HG03565 (cell line): ENCODE measurements at regions not wholly inside any gene's neighbourhood (a gene's known extent, or its start where the extent isn't known, plus 50 kb on each side); places are given as distances from the start of the nearest gene placed in this dataset.

Source experiments
- ATAC-seq: cut with Tn5 transposase; IDR thresholded peaks from one replicate; pipeline ENCODE4 v1.9.1; 2021; ENCODE audit warnings: mild to moderate bottlenecking, moderate library complexity; ENCODE audit not compliant: unreplicated experiment

DNA sequence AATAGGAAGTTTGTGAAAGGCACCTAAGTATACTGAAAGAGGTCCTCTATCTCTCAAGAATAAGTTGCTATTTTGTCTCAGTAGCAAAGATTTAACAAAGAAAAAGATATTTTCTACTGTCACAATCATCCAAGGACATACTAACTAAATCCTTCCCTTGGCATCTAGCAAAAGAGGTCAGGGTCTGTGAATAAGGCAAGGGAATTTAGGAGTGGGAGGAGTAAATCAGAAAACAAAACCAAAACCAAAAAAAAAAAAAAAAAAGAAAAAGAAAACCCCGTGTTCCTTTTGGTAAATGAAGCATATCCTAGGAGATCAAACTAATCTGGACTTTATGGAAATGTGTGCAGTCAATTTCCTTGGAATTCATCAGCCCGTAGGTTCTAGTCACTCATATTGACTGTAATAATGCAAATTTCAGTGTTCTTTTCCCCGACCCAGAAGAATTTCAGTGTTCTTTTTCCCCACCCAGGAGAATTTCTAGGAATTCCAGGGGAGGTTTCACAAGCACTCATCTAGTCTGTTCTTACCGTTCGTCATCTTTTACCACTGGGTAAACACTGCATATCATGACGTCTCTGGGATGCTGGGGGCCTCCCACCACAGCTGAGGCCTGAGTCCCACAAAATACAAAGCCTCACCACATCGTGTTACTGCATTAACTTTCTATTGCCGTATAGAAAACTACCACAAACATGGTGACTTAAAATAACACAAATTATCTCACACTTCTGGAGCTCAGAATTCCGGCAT lies 113.8 kb upstream of the CCDC54 start:
- ATAC-seq, result no peak

DNA sequence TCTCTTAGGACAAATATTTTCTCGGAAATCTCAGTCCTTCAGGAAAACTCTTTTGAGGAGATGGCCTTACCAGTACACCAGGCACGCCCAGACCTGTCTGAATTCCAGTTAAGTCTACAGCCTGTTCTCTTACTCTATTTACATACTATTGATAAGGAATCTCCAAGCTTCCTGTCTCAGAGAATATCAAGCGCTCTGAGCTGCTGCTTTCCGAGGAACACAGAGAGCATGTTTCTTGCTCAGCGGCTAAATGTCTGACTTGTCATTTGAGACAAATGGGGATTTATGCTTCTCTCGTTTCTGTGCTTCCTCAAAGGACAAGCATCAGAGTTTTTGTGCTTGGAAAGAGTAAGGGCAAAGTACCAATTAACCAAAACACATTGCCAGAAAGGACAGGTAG lies 112.4 kb upstream of the CCDC54 start:
- no peak for ATAC-seq

DNA sequence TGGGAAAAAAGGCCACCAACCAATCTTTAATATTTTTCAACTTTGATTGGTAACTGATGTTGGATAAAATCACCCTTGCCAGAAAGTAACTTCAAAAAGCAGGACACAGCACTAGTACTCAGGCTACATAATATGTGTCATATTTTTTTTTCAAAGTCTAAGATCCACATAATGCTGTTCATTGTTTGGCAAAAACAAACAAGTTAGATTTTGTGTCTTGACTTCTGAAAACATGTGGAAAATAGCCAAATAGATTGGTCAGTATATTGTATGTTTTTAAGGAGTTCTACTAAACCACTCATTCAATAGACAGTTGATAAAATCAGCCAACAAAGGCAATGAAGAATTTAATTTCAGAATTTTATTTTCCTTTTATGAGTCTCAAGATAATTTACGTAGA lies 111.7 kb upstream of the CCDC54 start:
- ATAC-seq, result no peak

DNA sequence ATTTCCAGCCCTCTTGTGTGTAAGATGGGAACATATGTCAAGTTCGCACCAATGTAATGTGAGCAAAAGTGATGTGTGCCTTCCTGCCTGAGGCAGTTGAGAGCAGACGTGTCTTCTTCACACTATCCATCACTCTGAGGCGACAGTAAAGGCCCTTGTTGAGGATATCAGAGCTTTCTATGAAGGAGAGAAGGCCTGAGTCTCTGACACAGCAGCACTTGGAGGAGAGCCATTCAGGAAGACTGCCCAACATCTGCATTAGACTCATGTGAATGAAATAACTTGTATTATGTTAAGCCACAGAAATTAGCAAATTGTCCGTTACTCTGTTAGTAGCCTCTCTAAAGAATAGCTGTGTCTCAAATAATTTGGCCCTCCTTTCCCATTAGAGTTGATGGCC lies 108.8 kb upstream of the CCDC54 start:
- no peak for ATAC-seq

DNA sequence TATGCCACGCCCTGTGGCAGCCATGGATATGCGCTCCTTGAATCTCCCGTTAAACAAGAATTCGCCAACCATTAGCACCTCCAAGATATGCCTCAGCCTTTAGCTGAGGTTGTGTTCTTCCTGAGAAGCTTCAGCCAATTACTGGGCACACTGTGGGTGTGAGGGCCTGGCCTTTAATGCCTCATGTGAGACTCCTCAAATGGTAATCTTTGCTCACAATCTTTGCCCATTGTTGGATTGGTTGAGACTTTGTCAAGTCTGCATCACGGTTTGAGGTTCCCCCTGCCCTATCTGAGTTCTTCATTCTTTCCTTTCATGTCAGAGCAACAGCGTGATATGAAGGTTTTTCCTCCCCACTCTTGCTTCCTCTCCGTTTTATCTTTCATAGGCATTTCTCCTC lies 108.1 kb upstream of the CCDC54 start:
- no peak for ATAC-seq

DNA sequence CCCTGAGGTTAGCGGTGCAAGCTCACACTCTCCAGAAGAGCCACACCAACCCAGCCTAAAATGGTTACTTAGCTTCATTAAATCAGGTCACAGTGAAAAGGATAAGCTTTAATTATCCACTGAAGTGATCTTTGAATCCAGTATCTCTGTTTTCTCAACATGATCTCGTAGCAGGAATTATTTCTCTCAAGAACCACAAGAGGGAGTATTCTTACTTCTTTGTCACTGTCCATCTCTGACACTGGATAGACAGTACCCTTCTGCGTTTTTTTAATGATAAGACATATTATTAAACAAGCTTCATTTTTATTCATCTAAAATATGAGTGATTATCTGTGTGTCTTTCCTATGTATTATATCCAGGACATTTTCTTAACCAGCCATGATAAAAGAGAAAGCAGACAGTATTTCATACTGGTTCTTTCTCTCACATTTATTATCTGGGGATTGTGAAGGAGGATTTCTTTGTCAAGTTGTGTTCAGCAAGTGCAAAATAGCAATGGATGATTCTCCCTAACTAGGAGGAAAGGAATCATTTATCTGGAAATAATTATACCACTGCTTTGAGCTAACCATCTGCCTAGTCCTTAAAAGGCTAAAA lies 105.4 kb upstream of the CCDC54 start:
- ATAC-seq, result peak; percentile 88

DNA sequence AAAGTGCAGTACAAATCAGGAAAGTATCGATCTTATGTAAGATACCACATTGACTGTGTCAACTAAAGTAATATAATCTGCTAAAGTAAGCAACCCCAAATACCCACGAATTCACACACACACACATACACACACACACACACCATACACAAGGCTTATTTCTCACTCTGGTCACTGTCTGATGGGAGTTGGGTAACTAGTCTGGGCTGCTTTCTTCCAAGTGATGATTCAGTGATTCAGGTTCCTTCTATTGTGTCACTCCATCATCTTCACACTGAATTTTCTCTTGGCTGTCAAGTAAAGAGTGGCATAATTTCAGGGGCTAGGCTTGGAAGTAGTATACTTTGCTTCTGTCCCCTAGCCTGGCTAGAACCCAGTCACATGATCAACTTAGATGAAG lies 104.8 kb upstream of the CCDC54 start:
- ATAC-seq, result no peak

DNA sequence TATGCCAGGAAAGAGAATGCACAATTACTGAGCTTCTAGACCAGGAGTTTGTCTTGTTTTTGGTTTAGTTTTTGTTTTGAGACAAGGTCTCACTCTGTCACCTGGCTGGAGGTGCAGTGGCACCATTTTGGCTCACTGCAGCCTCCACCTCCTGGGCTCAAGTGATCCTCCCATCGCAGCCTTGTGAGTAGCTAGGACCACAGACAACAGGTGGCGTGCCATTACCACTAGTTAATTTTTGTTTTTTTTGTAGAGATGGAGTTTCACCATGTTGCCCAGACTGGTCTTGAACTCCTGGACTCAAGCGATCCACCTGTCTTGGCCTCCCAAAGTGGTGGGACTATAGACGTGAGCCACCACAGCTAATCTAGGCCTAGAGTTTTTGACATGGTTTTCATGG lies 104.4 kb upstream of the CCDC54 start:
- ATAC-seq, result no peak

DNA sequence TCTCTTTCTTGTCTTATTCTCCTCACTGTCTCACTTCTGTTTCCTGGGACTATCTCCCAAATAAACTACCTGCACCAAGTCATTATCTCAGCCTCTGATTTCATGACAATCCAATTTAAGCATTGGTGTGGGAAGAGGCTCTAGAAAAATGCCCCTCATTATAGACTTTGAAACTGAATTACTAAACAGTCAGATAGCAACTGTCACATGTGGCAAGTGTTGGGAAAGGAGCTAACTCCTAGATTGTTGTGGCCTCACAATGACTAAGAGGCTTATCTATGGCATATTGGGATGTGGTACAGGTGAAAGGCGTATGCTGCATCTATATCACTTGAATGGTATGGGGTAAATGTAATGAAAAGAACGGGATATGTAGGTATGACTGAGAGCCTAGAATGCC lies 103.5 kb upstream of the CCDC54 start:
- ATAC-seq, result no peak

DNA sequence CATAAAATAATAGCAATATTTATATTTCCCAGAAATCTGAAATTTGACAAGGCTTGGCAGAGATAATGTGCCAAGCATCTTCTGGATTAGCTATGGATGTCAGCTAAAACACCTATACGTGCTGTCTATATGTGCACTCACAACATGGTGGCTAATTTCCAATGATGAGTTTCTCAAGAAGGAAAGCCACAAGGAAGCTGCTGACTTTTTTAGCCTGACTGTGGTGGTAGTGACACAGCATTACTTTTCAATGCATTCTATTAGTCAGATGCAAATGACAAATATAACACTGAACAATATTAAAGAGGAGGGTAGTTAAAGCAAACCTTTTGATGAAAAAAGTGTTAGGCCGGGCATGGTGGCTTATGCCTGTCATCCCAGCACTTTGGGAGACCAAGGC lies 101.7 kb upstream of the CCDC54 start:
- ATAC-seq, result no peak

DNA sequence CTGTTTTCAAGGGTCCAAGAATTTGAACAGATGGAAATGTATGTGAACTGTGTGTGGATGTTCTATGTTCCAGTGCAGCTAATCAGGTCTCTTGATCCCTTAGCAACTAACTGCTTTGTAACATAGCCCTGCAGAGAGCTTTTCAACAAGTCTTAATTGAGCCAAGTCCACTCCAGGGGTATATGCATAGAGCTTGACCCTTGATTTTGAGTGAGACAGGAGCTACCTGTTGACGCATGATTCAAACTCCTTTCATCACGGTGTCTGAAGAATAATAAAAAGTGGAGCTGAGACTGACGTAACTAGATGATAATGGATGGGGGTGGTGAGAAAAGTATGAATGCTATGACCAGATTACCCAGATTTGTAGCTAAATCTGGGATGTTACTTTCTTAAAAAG lies 93.3 kb upstream of the CCDC54 start:
- no peak for ATAC-seq

DNA sequence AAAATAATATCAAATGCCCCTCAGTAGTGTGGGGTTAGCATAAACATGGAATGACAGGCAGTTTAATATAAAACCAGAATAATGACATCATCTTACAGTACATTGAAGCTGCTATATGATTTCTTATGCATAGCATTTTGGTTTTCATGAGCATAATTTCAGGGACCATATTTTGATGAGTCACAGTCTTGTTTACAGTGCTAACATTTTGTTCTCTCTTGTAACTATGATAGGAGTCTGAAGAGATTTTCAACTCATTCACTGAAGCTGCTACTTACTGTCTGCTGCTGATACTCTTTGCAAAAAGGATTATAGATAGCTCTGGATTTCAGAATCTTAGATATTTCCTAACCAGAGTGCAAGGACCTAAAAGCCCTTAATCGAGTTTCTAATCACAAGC lies 92.6 kb upstream of the CCDC54 start:
- no peak for ATAC-seq

DNA sequence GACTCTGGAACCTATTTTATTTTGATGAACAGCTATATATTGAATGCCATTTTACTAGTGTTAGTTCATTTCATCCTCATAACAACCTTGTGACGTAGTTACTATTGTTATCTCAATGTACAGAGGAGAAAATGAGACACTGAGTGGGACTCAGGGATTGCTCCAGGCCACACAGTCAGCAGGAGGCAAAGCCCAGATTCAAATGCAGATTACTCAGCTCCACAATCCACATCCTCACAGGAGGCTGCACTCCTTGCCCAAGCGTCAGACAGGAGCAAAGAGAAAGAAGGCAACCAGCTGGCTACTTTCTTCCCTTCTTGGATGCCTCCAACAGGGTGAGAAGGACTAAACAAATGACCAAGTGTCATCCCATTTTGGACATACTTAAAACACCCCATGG lies 92.0 kb upstream of the CCDC54 start:
- ATAC-seq, result no peak

DNA sequence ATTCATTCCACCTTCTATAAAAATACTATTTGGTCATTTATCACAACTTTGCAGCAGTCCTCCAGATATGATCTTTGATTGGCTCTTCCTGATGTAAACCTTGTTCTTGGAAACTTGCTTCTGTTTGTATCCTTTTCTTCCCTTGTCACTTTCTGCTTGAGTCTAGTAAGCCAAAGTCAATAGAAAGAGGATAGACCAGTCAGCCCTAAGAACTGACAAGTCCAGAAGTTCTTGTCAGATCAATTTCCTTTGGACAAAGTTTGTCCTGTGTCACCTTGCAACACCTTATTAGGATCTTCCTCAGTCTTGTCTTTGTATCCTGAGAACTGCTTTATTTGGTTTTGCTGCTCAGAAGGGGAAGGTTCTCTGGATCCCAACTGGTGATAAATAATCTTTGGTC lies 87.9 kb upstream of the CCDC54 start:
- ATAC-seq, result no peak

DNA sequence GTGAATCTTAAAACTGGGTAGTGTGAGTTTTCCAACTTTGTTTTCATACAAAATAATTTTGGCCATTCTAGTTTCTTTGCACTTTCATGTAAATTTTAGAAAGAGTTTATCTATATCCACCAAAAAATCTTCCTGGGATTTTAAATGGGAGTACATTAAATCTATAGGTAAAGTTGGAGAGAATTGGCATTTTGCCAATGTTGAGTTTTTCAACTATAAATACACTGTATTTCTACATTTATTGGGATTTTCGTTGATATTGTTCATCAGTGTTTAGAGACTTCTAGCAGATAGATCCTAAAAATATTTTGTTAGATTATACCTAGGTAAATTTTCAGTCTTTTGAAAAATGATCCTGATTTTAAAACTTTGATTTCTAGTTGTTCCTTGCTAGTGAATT lies 83.1 kb upstream of the CCDC54 start:
- ATAC-seq, result no peak

DNA sequence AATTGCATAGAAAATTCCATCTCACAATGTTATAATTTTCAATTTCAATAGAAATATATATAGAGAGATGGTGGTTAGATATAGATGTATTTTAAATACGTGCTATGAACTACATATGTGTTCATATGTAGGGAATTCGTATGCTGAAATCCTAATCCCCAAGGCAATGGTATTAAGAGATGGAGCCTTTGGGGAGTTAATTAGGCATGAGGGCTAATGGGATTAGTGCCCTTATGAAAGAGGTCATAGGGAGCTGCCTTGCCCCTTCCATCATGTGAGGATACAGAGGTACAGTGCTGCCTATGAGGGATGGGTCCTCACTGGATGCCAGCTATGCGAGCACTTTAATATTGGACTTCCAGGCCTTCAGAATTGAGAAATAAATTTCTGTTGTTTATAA lies 79.6 kb upstream of the CCDC54 start:
- no peak for ATAC-seq

DNA sequence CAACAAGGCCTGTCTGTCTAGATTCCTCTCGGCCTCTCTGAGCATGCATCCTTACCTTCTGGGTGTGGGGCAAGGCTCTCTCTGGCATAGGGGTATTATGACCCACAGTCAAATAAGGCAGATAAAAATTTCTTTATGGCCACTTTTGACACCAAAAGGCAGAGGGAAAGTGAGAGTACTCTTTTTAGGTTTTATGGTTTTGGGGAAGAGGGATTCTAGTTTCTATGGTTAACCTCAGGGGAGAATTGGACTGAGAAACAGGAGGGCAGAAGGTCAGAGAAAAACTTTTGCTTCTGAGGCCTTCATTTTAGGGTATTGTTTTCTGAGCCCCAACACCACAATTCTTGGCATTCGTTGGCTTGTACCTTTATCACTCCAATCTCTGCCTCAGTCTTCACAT lies 70.0 kb upstream of the CCDC54 start:
- no peak for ATAC-seq

DNA sequence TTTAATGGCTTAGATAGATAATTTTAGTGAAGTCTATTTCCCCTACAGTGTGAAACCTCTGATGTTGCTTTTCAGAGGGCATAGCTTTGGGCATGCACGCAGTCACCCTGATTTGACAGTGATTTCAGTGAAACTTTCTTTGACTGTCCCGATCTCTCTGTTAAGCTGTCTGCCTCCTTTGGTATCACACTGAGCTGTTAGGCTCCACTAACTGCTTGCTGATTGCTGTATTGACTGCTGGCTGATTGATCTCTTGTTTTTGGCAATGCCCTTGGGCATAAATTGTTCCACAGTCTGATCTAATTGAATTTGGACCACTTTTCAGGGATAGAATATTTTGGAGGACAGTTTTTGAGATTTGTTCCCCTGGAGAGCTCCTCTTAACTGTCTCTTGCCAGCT lies 68.5 kb upstream of the CCDC54 start:
- ATAC-seq, result no peak

DNA sequence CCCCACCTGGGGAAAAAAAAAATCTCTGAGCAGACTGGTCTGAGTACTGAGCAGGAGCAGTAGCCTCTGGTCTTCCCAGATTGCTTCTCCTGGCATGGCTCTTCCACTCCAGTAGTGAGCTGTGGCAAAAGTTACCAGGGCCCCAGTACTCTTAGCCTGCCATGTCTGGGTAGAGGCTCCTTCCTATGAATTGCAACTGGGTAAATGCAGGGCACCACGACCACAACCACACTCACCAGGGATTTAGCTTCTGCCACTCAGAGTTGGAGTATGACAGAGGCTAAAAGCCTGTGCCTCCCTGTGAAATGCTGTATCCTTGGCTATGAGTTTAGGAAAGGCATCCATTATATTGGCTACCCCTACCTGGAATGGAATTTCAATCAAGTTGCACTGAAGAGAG lies 67.9 kb upstream of the CCDC54 start:
- ATAC-seq, result no peak

DNA sequence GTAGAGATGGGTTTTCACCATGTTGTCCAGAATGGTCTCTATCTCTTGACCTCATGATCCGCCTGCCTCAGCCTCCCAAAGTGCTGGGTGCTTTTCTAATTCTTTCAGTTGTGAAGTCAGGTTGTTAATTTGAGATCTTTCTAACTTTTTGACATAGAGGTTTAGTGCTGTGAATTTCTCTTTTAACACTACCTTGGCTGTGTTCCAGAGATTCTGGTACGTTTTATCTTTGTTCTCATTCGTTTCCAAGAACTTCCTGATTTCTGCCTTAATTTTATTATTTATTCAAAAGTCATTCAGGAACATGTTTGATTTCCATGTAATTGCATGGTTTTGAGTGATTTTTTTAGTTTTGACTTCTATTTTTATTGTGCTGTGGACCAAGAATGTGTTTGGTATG lies 63.5 kb upstream of the CCDC54 start:
- no peak for ATAC-seq

DNA sequence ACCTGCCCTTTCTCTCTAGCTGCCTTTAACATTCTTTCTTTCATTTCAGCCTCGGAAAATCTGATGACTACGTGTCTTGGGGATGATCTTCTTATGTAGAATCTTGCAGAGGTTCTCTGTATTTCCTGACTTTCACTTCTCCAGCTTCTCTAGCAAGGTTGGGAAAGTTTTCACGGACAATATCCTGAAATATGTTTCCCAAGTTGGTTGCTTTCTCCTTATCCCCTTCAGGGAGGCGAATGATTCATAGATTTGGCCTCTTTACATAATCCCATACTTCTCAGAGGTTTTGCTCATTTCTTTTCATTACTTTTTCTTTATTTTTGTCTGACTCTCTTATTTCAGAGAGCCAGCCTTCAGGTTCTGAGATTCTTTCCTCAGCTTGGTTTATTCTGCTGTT lies 62.1 kb upstream of the CCDC54 start:
- no peak for ATAC-seq

DNA sequence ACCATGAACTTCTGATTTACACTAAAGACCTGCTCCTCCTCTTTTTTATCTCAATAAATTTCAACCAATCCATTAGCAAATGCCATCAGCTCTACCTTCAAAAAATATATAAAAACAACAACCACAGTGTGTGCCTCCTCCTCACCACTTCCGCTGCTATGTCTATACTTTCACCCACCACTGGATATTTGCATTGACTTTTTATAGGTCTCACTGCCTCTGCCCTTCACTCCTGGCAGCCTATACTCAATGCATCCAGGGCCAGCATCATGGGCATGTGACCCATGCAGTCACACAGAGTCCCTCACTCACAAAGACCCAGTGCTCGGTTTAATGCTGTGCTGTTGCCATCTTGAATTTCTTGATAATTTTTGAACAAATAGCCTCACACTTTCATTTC lies 53.5 kb upstream of the CCDC54 start:
- no peak for ATAC-seq

DNA sequence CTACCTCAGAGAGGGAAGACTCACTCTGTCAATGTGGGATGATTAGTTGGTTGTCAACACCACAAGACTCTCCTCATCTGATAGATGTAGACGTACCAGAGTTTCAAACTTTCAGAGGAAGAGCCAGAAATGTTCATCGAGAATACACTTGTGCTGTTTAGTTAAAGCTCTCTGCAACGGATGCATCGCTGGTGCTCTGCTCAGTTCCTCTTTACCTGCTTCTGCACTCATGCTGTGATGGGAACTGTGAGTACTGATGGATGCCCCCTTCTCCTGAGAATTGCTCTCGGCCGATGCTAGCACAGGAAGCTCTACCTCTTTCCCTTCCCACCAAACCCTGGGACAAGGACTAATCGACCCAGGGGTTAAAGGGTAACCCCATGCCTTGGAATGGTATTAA lies 51.8 kb upstream of the CCDC54 start:
- peak; percentile 37 for ATAC-seq
